Duodenal mucosa (tissue), 2 donors: ENCODE measurements at regions not wholly inside any gene's neighbourhood (a gene's known extent, or its start where the extent isn't known, plus 50 kb on each side); places are given as distances from the start of the nearest gene placed in this dataset.

Experiments used
- H3K27ac ChIP-seq: one replicate; pipeline ENCODE4 v1.7.0; 2013; ENCODE audit warnings: low read depth, low read length
- H3K27me3 ChIP-seq, 2 donors: one replicate each; pipeline ENCODE4 v1.7.0; 2013; ENCODE audit warnings: low read length in 2 of 2, control low read depth in 1 of 2; ENCODE audit not compliant: insufficient read depth in 2 of 2, control insufficient read depth in 1 of 2
- H3K36me3 ChIP-seq, 2 donors: one replicate each; pipeline ENCODE4 v1.7.0; 2013; ENCODE audit warnings: low read length in 2 of 2, control low read depth in 1 of 2; ENCODE audit not compliant: insufficient read depth in 2 of 2, control insufficient read depth in 1 of 2
- H3K4me1 ChIP-seq, 2 donors: one replicate each; pipeline ENCODE4 v1.7.0; 2013; ENCODE audit warnings: low read length in 2 of 2, control low read depth in 1 of 2; ENCODE audit not compliant: insufficient read depth in 2 of 2, control insufficient read depth in 1 of 2
- H3K4me3 ChIP-seq, 2 donors: one replicate each; pipeline ENCODE4 v1.7.0; 2013; ENCODE audit warnings: low read length in 2 of 2, low read depth in 1 of 2
- H3K9ac ChIP-seq, 2 donors: one replicate each; pipeline ENCODE4 v1.7.0; 2013; ENCODE audit warnings: low read length in 2 of 2, low read depth in 1 of 2
- H3K9me3 ChIP-seq, 2 donors: one replicate each; pipeline ENCODE4 v1.7.0; 2013; ENCODE audit warnings: low read length in 2 of 2, control low read depth in 1 of 2; ENCODE audit not compliant: control insufficient read depth in 1 of 2

GRCh38 chr9:28166179-28166578 lies 592.9 kb upstream of the C9orf72 start:
- Histone ChIP-seq H3K27me3 (no peaks in the 10 kb centered on the region), H3K9me3 (peaks cover 3 to 5% of the 10 kb centered on the region in 2 donors), H3K36me3 (no peaks in the 10 kb centered on the region), H3K9ac (no peak overlapping the region), H3K27ac (no peak overlapping the region), H3K4me1 (no peaks in the 10 kb centered on the region), H3K4me3 (no peak overlapping the region)

DNA sequence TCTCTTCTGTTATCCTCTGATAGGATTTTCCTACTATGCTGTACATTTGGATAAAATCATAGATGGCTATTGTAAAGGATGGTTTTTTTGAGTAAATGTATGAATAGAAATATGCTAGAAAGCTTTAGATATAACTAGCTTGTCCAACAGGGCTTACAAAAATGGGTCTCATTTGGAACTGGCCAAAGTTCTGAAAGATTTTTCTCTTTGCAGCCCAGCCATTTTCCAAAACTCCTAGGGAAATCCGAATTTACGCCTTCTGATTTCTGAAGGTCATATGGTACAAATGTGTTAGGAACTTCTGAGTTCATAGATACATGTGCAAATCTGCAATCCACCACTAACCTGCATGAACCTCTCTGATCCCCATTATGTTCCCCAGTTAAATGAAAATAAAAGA lies 603.9 kb upstream of the C9orf72 start:
- H3K9ac ChIP-seq, result no peak overlapping the region
- H3K4me1 ChIP-seq, result no peaks in the 10 kb centered on the region
- peaks cover 0 to 13% of the 10 kb centered on the region in 2 donors for H3K9me3 ChIP-seq
- H3K27ac ChIP-seq, result no peak overlapping the region
- H3K27me3 ChIP-seq, result no peaks in the 10 kb centered on the region
- no peak overlapping the region for H3K4me3 ChIP-seq
- no peaks in the 10 kb centered on the region for H3K36me3 ChIP-seq

- no peaks in the 10 kb centered on the region for H3K27me3 ChIP-seq
- H3K4me3 ChIP-seq, result no peak overlapping the region
- H3K36me3 ChIP-seq, result no peaks in the 10 kb centered on the region
- H3K27ac ChIP-seq, result no peak overlapping the region
- H3K9me3 ChIP-seq, result peaks cover 0 to 13% of the 10 kb centered on the region in 2 donors
- H3K4me1 ChIP-seq, result no peaks in the 10 kb centered on the region
- no peak overlapping the region for H3K9ac ChIP-seq
Observed at GRCh38 chr9:28177925-28178324, 604.6 kb upstream of the C9orf72 start.

GRCh38 chr9:28179893-28180292 lies 606.6 kb upstream of the C9orf72 start:
- H3K9ac ChIP-seq, result no peak overlapping the region
- no peak overlapping the region for H3K27ac ChIP-seq
- H3K27me3 ChIP-seq, result no peaks in the 10 kb centered on the region

DNA sequence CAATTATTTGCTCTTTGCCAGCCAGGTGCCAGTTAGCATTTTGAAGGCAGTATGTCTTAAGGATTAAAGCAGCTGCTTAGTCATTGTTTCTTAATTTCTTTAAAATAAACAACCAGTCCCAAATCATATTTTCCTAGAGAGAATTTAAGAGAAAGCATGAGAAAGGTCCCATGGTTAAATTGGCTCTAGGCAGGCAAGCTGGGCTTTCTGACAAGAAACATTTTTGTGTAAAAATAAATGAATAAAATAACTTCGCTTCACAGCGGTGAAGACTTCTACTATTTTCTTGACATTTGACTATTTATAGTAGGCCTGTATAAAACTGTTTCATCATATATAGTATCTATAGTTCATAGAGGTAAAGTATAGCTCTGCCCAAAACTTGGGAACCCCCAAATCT lies 617.7 kb upstream of the C9orf72 start:
- Histone ChIP-seq H3K27ac (no peak overlapping the region), H3K4me1 (no peaks in the 10 kb centered on the region), H3K9me3 (peaks cover 3 to 13% of the 10 kb centered on the region in 2 donors), H3K36me3 (no peaks in the 10 kb centered on the region), H3K27me3 (no peaks in the 10 kb centered on the region), H3K4me3 (no peak overlapping the region), H3K9ac (no peak overlapping the region)

More at GRCh38 chr9:28179893-28180292, 606.6 kb upstream of the C9orf72 start:
- no peak overlapping the region for H3K4me3 ChIP-seq
- peaks cover 0 to 18% of the 10 kb centered on the region in 2 donors for H3K9me3 ChIP-seq
- H3K36me3 ChIP-seq, result no peaks in the 10 kb centered on the region
- no peaks in the 10 kb centered on the region for H3K4me1 ChIP-seq

DNA sequence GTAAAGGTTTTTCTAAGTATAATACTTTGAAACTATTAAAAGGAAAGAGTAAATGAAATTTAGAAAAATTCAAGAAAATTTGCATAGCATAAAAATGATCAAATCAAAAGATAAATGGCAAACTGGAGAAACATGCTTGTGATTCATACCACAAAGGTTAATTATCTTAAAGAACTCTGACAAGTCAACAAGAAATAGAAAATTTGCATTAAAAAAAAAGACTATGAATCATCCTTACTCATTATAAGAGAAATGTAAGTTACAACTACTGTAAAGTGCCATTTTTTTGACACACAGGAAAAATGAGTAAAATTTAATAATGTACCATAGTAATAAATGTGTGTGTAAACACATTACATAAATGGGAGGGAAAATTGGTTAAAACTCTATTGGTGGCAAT lies 624.4 kb upstream of the C9orf72 start:
- Histone ChIP-seq H3K4me3 (no peak overlapping the region), H3K27me3 (no peaks in the 10 kb centered on the region)

GRCh38 chr9:28203036-28203435 lies 629.8 kb upstream of the C9orf72 start:
- Histone ChIP-seq H3K36me3 (no peaks in the 10 kb centered on the region), H3K27me3 (no peaks in the 10 kb centered on the region), H3K4me3 (no peak overlapping the region), H3K9ac (no peak overlapping the region), H3K4me1 (no peaks in the 10 kb centered on the region), H3K9me3 (no peaks in the 10 kb centered on the region), H3K27ac (no peak overlapping the region)

More for the DNA sequence above, 624.4 kb upstream of the C9orf72 start:
- H3K4me1 ChIP-seq, result no peaks in the 10 kb centered on the region
- H3K9me3 ChIP-seq, result no peaks in the 10 kb centered on the region
- H3K36me3 ChIP-seq, result no peaks in the 10 kb centered on the region
- no peak overlapping the region for H3K9ac ChIP-seq
- no peak overlapping the region for H3K27ac ChIP-seq

DNA sequence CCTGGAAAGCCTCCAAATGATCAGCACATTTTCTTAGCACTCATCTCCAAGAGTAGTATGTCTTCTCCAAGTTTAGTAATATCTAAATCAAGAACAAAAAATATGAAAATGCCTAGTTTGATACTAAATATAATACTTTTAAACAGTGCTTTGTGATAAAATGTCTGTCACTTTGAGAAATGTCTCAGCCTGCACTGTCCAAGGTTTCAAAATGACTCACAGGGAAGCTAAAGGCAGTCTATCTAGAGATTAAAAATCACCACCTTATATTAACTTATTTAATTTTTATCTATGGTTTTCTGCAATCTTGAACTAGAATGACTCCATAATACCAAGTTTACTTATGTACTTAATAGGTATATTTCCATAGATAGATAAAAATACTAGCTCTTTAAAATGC lies 633.0 kb upstream of the C9orf72 start:
- H3K4me1 ChIP-seq, result no peaks in the 10 kb centered on the region
- H3K9me3 ChIP-seq, result no peaks in the 10 kb centered on the region

DNA sequence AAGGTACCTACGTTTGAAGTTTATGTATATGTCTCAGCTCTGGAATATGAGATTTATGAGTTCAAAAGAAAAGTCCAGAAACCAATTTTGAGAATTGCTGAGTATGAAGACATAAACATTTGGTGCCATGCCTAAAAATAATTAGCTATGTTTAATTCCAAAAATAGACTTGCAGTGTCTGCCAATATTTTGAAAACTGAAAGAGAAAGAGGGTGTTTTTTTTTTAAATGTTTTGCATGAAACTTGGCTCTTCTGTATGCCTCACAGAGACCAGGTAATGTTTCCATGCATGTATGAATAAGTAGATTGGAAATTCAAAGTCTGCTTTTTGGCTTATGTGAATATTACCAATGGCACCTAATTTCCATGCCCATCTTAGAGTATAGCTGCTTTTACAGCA lies 634.4 kb upstream of the C9orf72 start:
- Histone ChIP-seq H3K27ac (no peak overlapping the region), H3K4me3 (no peak overlapping the region)

More for the DNA sequence above, 633.0 kb upstream of the C9orf72 start:
- Histone ChIP-seq H3K27ac (no peak overlapping the region), H3K9ac (no peak overlapping the region), H3K27me3 (no peaks in the 10 kb centered on the region), H3K36me3 (no peaks in the 10 kb centered on the region), H3K4me3 (no peak overlapping the region)

GRCh38 chr9:28209130-28209529 lies 635.8 kb upstream of the C9orf72 start:
- Histone ChIP-seq H3K4me3 (no peak overlapping the region), H3K9ac (no peak overlapping the region), H3K36me3 (no peaks in the 10 kb centered on the region), H3K4me1 (no peaks in the 10 kb centered on the region), H3K27ac (no peak overlapping the region), H3K27me3 (no peaks in the 10 kb centered on the region), H3K9me3 (no peaks in the 10 kb centered on the region)

More for the DNA sequence above, 634.4 kb upstream of the C9orf72 start:
- no peaks in the 10 kb centered on the region for H3K36me3 ChIP-seq
- H3K9me3 ChIP-seq, result no peaks in the 10 kb centered on the region
- no peak overlapping the region for H3K9ac ChIP-seq
- no peaks in the 10 kb centered on the region for H3K27me3 ChIP-seq
- H3K4me1 ChIP-seq, result no peaks in the 10 kb centered on the region

- Histone ChIP-seq H3K4me3 (no peak overlapping the region), H3K9me3 (no peaks in the 10 kb centered on the region), H3K36me3 (no peaks in the 10 kb centered on the region), H3K27me3 (no peaks in the 10 kb centered on the region), H3K4me1 (no peaks in the 10 kb centered on the region), H3K27ac (no peak overlapping the region), H3K9ac (no peak overlapping the region)
Observed at GRCh38 chr9:28212979-28213378, 639.7 kb upstream of the C9orf72 start.
